Karpas-422 (cell line): ENCODE measurements at regions not wholly inside any gene's neighbourhood (a gene's known extent, or its start where the extent isn't known, plus 50 kb on each side); places are given as distances from the start of the nearest gene placed in this dataset.

Experiments used
- DNase-seq: peaks from one replicate; pipeline ENCODE4 v3.0.0-alpha.2; 2015
- H2AFZ ChIP-seq: fragments of 200-600 bp; sonication (generic); 2 replicates; pipeline ENCODE4 v1.6.1; 2014; ENCODE audit warnings: antibody characterized with exemption, low read length, mixed read lengths
- H3K27ac ChIP-seq: fragments of 200-600 bp; sonication (generic); 2 replicates; pipeline ENCODE4 v1.5.1; 2014; ENCODE audit warnings: mild to moderate bottlenecking, low read length, moderate library complexity
- H3K27me3 ChIP-seq: fragments of 200-600 bp; sonication (generic); 2 replicates; pipeline ENCODE4 v1.6.1; 2014; ENCODE audit warnings: low read length, mixed read lengths
- H3K36me3 ChIP-seq: fragments of 200-600 bp; sonication (generic); 2 replicates; pipeline ENCODE4 v1.6.1; 2014; ENCODE audit warnings: low read length, mixed read lengths; ENCODE audit not compliant: insufficient read depth
- H3K4me1 ChIP-seq: fragments of 200-600 bp; sonication (generic); 2 replicates; pipeline ENCODE4 v1.6.1; 2014; ENCODE audit warnings: mild to moderate bottlenecking, low read length, mixed read lengths
- H3K4me2 ChIP-seq: fragments of 200-600 bp; sonication (generic); 2 replicates; pipeline ENCODE4 v1.6.1; 2014; ENCODE audit warnings: low read length, low read depth, mild to moderate bottlenecking; ENCODE audit not compliant: poor library complexity, severe bottlenecking
- H3K4me3 ChIP-seq: fragments of 200-600 bp; sonication (generic); 2 replicates; pipeline ENCODE4 v1.5.1; 2014; ENCODE audit warnings: mild to moderate bottlenecking, antibody characterized with exemption, low read length, mixed read lengths
- H3K79me2 ChIP-seq: fragments of 200-600 bp; sonication (generic); 2 replicates; pipeline ENCODE4 v1.6.1; 2014; ENCODE audit warnings: mild to moderate bottlenecking, low read length, mixed read lengths
- H3K9ac ChIP-seq: fragments of 200-600 bp; sonication (generic); 2 replicates; pipeline ENCODE4 v1.6.0; 2014; ENCODE audit warnings: low read length
- H3K9me2 ChIP-seq: fragments of 200-600 bp; sonication (generic), shearing (Covaris generic); replicated peaks from 2 replicates; pipeline ENCODE4 v1.6.0; 2014; ENCODE audit warnings: mild to moderate bottlenecking, low read length, moderate library complexity; ENCODE audit not compliant: insufficient read depth
- H3K9me3 ChIP-seq: fragments of 300-700, 200-600 bp; sonication (generic); 2 replicates; pipeline ENCODE4 v1.6.1; 2014; ENCODE audit warnings: low read length, mixed read lengths
- H4K20me1 ChIP-seq: fragments of 200-600 bp; sonication (generic); 2 replicates; pipeline ENCODE4 v1.6.1; 2014; ENCODE audit warnings: mild to moderate bottlenecking, antibody characterized with exemption, low read length, low read depth; ENCODE audit not compliant: insufficient read depth

DNA sequence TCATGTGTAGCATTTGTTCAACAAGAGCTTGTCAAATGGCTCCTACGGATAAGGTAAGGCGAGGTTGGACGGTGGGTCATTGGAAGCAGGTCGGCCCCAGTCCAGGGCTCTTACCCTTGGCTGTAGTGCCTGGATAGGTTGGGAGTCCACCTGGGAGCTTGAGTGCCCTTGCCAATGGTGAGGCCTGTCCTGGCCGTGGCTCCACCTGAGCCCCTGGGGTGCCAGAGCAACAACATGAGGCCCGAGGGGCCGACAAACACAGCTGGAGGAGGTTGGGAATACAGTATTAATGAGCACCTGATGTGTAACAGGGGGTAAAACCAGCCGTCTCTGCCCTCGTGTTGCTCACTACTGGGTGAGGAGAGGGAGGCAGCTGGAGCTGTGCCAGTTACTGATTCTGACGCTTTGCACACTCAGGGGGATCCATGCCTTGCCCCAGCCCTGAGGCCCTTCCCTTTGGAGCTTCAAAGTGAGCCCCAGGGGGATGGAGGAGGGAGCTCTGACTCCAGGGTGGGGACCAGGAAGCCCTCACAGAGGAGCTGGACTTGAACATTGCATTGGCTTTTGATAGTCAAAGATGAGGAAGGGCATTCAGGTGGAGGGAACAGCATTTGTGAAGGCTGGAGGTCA, 87.2 kb downstream of the RHOB start:
- H3K27ac ChIP-seq = no peak overlapping the region
- H3K4me1 ChIP-seq = peaks cover 22% of the 10 kb centered on the region
- DNase-seq = no peak
- H2AFZ ChIP-seq = no peak overlapping the region
- H3K4me2 ChIP-seq = no peak overlapping the region
- no peaks in the 10 kb centered on the region for H3K79me2 ChIP-seq
- H3K9me3 ChIP-seq = no peaks in the 10 kb centered on the region
- no peaks in the 10 kb centered on the region for H3K36me3 ChIP-seq
- no peak overlapping the region for H3K9ac ChIP-seq
- no peaks in the 10 kb centered on the region for H3K27me3 ChIP-seq
- no peak overlapping the region for H3K4me3 ChIP-seq
- H4K20me1 ChIP-seq = no peaks in the 10 kb centered on the region
- no peaks in the 10 kb centered on the region for H3K9me2 ChIP-seq

DNA sequence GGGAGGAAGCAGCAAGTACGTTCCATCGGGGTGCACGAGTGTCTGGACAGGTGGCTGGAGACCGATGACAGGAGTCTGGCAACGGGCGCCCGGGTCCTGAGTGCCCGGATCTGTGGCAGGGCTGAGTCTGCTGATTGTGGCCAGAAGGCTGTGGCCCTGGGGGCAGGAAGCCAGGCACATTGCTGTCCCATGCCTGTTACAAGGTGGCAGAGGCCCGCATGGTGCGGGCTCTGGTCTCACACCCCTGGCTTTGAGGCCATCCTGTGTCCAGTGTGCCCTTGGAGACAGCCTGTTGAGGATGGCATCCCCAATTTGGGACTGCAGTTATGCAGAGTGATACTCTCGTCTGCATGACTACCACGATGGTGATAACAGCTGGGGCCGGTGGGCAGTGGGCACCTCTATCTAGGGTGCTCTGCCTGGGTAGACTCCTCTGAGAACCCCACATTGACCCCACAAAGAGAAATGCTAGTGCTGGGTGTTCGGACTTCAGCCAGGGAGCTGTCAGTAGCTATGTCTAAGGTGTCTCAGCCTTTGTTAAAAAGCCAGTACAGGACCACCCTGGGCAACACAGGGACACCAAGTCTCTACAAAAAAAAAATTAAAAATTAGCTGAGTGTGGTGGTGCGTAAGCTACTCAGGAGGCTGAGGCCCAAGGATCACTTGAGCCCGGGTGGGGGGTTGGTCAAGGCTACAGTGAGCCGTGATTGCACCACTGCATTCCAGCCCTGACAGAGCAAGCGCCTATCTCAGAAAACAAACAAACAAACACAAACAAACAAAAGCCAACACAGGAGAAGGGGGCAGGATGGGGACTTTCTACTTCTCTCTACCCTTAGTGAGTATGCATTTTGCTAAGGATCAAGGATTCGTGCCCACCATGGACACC, 88.3 kb downstream of the RHOB start:
- Histone ChIP-seq H3K9me2 (no peaks in the 10 kb centered on the region), H4K20me1 (no peaks in the 10 kb centered on the region), H3K36me3 (no peaks in the 10 kb centered on the region), H3K27ac (no peak overlapping the region), H2AFZ (no peak overlapping the region), H3K9ac (no peak overlapping the region), H3K4me2 (no peak overlapping the region), H3K27me3 (no peaks in the 10 kb centered on the region), H3K4me3 (no peak overlapping the region), H3K4me1 (peaks cover 33% of the 10 kb centered on the region), H3K9me3 (no peaks in the 10 kb centered on the region), H3K79me2 (no peaks in the 10 kb centered on the region)
- no peak for DNase-seq

DNA sequence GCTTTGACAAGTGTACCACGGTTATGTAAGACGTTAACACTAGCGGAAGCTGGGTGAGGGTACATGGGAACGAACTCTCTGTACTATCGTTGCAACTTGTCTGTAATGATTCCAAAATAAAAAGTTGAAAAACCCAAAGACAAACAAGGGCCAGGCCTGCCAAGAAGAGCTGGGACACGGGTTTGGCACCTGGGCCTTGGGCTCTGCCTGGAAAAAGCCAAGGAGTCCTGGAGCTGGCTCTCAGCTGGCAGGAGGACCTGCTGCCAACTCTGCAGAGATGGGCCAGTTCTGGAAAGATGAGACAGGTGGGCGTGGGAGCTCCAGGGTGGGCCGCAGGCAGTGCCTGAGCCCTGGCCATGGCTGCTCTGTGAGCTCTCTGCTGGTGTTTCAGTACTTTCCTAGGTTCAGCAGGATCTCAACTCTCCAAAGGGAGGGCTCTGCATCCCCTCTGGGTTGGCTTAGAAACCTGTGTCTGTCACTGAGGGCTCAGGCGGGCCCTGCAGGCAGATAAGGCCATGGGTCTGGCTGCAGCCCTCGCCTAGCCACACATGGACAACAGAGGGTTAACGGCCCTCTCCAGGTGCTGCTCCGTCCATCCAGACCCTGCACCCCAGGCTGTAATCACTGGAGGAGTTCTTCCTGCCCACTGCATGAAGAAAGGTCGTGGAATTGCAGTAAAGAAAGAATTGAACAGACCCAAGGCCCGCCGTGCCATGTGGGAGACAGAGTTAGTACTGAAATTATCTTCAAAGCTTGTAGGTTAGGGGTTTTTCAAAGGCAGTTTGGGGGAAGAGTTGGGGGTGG, 89.9 kb downstream of the RHOB start:
- Histone ChIP-seq H3K9me2 (no peaks in the 10 kb centered on the region), H3K4me3 (no peak overlapping the region), H4K20me1 (no peaks in the 10 kb centered on the region), H3K79me2 (no peaks in the 10 kb centered on the region), H3K4me1 (peaks cover 43% of the 10 kb centered on the region), H2AFZ (no peak overlapping the region), H3K27ac (no peak overlapping the region), H3K4me2 (no peak overlapping the region), H3K36me3 (no peaks in the 10 kb centered on the region), H3K9ac (no peak overlapping the region), H3K27me3 (no peaks in the 10 kb centered on the region), H3K9me3 (no peaks in the 10 kb centered on the region)
- DNase-seq = no peak

DNA sequence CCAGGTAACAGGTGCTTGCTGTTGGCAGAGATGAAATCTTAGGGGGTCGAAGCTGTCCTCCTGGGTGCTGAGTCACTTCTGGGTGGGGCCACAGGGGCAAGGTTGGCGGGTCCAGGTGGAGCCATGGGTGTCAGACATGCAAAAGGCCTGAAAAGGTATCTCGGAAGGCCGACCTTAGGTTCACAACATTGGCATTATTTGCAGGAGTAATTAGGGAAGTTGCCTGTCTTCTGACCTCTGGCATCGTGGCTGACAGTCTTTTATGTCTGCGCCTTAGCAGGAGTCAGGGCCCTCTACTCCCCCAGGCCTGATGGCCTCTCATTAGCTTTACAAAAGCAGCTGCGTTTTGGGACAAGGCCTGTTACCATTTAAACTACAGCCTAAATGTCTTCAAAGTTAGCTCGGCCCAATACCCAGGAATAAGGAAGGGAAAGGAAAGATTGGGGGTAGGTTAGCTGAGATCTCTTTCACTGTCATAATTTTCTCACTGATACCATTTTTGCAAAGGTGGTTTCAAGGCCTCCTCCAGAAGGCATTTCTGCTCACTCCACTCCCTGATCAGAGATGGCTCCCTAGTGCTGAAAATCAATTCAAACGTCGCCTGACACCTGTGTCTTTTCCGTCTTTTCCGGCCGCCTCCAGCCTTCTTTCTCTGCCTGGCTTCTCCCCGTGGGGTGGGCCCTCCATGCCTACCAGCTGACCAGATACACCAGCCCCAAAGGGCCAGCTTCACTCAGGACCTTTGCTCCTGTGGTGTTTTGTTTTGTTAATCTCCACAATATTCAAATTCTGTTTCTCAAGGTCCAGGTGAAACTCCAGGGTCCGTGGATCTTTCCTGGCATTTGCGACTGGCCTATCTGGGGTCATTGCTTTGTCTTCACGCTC, 90.8 kb downstream of the RHOB start:
- no peak for DNase-seq
- H3K4me1 ChIP-seq = peaks cover 51% of the 10 kb centered on the region
- H3K4me2 ChIP-seq = peak overlapping the region; percentile 67
- no peaks in the 10 kb centered on the region for H4K20me1 ChIP-seq
- H2AFZ ChIP-seq = no peak overlapping the region
- no peaks in the 10 kb centered on the region for H3K27me3 ChIP-seq
- no peaks in the 10 kb centered on the region for H3K9me2 ChIP-seq
- H3K9me3 ChIP-seq = no peaks in the 10 kb centered on the region
- H3K79me2 ChIP-seq = no peaks in the 10 kb centered on the region
- no peak overlapping the region for H3K27ac ChIP-seq
- H3K9ac ChIP-seq = no peak overlapping the region
- H3K36me3 ChIP-seq = no peaks in the 10 kb centered on the region
- peak overlapping the region; percentile 47 for H3K4me3 ChIP-seq

DNA sequence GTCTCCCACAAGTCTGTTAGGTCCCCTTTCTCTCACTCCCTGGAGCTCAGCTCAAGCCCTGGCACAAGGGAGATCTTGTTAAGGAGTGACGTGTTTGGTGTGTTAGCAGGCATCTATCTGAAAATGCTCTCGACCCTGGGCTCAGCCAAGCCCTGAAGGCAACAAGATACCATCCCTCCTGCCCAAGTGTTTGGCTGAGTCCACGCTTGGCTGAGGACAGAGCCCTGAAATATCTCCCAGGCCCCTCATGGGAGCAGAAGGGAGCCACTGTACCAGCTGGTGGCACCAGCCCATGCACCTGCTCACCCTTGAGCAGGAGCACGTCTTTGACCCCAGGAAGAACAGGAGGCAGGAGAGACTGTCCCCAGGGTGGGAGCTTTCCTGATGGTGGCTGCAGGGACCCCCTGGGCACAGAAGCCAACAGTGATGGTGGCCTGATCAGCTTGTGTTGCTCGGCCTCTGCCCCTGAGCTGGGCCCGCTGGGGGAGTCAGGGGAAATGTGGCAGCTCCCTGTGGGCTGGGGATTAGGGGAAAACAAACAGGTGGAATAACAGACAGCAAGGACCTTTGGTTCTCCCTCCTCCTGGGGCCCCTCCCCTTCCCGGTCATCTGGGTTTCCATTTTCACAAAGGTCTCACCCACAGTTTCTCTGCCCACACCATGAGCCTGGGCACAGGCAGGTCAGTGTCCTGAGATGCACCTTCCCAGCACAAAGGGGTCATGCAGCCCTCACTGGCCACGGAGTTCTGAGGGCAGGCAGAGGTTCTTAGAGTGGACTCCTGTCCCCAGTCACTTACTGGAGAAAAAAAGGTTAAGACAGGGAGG, 91.6 kb downstream of the RHOB start:
- Histone ChIP-seq H3K36me3 (no peaks in the 10 kb centered on the region), H3K4me2 (peak overlapping the region; percentile 67), H3K4me3 (peak overlapping the region; percentile 47), H3K79me2 (no peaks in the 10 kb centered on the region), H4K20me1 (no peaks in the 10 kb centered on the region), H3K27ac (no peak overlapping the region), H3K9ac (peak overlapping the region; percentile 28), H3K9me3 (no peaks in the 10 kb centered on the region), H3K4me1 (peaks cover 60% of the 10 kb centered on the region), H3K9me2 (no peaks in the 10 kb centered on the region), H2AFZ (no peak overlapping the region), H3K27me3 (no peaks in the 10 kb centered on the region)
- peak; percentile 65 for DNase-seq

DNA sequence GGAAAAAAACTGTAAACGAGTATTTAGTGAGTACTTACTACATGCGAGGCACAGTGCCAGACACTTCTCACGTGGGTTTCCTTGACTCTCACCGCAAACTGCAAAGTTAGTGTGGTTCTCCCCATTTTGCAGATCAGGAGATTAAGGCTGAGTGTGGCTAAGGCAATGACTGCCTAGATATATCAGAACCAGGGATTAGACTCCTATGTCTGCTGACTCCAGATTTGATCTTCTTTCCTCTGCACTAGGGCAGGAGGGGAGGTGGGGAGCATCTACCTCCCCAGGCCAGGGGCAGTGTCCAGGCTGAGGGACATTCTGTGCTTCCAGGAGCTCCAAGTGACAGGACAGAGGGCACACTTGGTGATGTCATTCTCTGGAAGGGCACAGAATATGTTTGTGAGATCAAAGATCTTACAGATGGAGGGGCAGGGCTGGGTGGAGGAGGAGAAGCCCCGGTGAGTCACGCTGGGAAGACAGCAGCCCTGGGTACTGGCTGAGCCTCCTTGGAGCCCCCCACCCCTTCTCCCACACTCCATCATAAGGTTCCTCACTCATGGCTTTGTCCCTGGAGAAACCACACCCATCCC, 92.4 kb downstream of the RHOB start:
- no peaks in the 10 kb centered on the region for H3K36me3 ChIP-seq
- no peaks in the 10 kb centered on the region for H4K20me1 ChIP-seq
- H3K4me2 ChIP-seq = peak overlapping the region; percentile 67
- H3K9ac ChIP-seq = no peak overlapping the region; the same call in 1 of the 2 replicates
- H3K4me3 ChIP-seq = no peak overlapping the region
- H3K4me1 ChIP-seq = peaks cover 67% of the 10 kb centered on the region
- H3K9me3 ChIP-seq = no peaks in the 10 kb centered on the region
- no peaks in the 10 kb centered on the region for H3K9me2 ChIP-seq
- H2AFZ ChIP-seq = no peak overlapping the region
- no peak for DNase-seq
- H3K27me3 ChIP-seq = no peaks in the 10 kb centered on the region
- no peak overlapping the region for H3K27ac ChIP-seq
- no peaks in the 10 kb centered on the region for H3K79me2 ChIP-seq
